ENCODE measurements at regions not wholly inside any gene's neighbourhood (a gene's known extent, or its start where the extent isn't known, plus 50 kb on each side); places are given as distances from the start of the nearest gene placed in this dataset.

DNA sequence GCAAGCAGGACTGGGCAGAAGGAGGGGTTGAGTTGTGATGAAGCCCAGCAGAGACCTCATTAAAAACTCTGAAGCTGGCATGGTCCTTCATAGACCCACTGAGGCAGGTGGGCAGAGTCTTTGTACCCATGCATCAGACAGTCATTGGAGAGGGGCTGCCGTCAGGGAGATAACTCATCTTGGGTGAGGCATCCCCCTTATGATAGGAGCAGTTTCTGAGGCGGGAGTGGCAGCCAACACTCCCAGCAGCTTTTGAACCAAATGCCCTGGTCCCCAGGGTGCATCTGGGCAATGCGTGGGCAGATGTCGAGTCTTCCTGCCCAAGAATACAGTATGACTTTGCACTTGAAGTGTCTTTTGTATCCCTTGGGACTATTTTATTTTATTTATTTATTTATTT is 68.1 kb downstream of the HTR5A start:
- H3K27ac Mint-ChIP-seq = no peak overlapping the region
- ATAC-seq (no peak), DNase-seq (no peak)
- no peaks in the 10 kb centered on the region for H3K4me1 Mint-ChIP-seq
- no peak overlapping the region for H3K4me3 Mint-ChIP-seq
- peaks cover 2% of the 10 kb centered on the region for H3K9me3 ChIP-seq (ENCODE audit: control insufficient read depth, low read length, poor library complexity, severe bottlenecking)
- H3K36me3 Mint-ChIP-seq (ENCODE audit: low read depth) = peaks cover 3% of the 10 kb centered on the region
- peaks cover 41% of the 10 kb centered on the region for H3K27me3 Mint-ChIP-seq

DNA sequence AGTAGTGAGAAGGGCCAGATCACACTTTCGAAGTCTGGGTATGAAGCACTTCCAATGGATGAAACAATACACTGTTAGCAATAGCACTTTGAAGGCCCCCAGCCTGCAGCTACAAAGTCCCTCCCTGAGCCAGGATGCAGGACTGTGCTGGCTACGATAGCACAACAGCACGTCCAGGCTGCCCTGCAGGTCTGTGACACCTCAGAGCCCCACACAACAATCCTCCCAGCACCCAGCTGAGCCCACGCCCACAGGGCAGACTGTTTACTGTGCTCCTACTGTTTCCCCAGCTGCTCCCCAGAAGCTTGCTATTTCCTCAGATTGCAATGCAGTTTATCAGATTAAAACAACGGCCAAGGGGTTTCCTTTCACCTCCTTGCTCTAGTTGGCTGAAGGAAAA is 71.4 kb downstream of the HTR5A start:
- H3K9me3 ChIP-seq (ENCODE audit: control insufficient read depth, low read length, poor library complexity, severe bottlenecking) = peaks cover 2% of the 10 kb centered on the region
- H3K4me1 Mint-ChIP-seq = no peaks in the 10 kb centered on the region
- no peak overlapping the region for H3K4me3 Mint-ChIP-seq
- H3K27ac Mint-ChIP-seq = no peak overlapping the region
- H3K36me3 Mint-ChIP-seq (ENCODE audit: low read depth) = peaks cover 3% of the 10 kb centered on the region
- no peak for ATAC-seq
- peaks cover 52% of the 10 kb centered on the region for H3K27me3 Mint-ChIP-seq
- DNase-seq = no peak

DNA sequence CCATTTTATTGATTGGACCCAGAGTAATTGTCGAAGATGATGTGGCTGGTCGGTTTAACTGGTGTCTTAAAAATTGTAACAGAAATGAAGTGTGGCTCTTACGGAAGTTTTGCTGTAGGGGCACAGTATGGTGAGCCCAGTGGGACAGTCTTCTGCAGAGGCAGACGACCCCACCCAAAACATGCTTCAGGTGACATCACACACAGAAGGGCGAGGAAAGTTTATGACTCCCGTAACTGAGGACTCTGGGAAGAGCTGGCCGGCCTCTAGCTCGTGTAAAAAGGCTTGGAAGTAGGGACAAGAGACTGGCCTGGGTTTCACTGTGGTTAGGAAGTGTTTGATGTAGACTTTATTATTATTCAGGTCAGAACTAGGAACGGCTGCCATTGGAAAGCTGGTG is 73.3 kb downstream of the HTR5A start:
- DNase-seq = no peak
- no peak overlapping the region for H3K27ac Mint-ChIP-seq
- peaks cover 65% of the 10 kb centered on the region for H3K27me3 Mint-ChIP-seq

DNA sequence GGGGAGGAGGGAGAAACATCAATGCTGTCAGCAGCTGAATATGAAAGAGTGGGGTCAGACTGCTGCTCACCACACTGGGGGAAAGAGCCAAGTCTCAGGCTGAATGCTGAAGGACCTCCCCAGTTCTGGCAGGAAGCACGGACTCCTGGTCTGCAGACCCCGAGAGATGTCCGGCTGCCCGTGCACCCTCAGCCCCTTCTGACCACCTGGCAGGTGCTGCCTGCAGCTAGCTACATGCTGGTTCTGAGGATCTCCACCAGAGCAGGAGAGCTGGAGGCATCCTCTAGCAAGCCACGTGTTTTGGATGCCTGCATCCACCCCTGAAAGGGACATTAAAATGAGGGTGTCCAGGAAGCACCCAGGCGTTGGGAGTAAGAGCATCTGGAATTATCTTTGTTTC is 74.2 kb downstream of the HTR5A start:
- no peak overlapping the region for H3K4me3 Mint-ChIP-seq
- DNase-seq (no peak), ATAC-seq (no peak)
- H3K27ac Mint-ChIP-seq = no peak overlapping the region
- H3K27me3 Mint-ChIP-seq = peaks cover 62% of the 10 kb centered on the region
- no peaks in the 10 kb centered on the region for H3K4me1 Mint-ChIP-seq
- H3K9me3 ChIP-seq (ENCODE audit: control insufficient read depth, low read length, poor library complexity, severe bottlenecking) = peaks cover 2% of the 10 kb centered on the region
- H3K36me3 Mint-ChIP-seq (ENCODE audit: low read depth) = peaks cover 3% of the 10 kb centered on the region

More for the DNA sequence above, 73.3 kb downstream of the HTR5A start:
- Mint-ChIP-seq H3K4me1 (no peaks in the 10 kb centered on the region), H3K36me3 (ENCODE audit: low read depth) (peaks cover 3% of the 10 kb centered on the region), H3K4me3 (no peak overlapping the region)
- peaks cover 2% of the 10 kb centered on the region for H3K9me3 ChIP-seq (ENCODE audit: control insufficient read depth, low read length, poor library complexity, severe bottlenecking)
- ATAC-seq = no peak

DNA sequence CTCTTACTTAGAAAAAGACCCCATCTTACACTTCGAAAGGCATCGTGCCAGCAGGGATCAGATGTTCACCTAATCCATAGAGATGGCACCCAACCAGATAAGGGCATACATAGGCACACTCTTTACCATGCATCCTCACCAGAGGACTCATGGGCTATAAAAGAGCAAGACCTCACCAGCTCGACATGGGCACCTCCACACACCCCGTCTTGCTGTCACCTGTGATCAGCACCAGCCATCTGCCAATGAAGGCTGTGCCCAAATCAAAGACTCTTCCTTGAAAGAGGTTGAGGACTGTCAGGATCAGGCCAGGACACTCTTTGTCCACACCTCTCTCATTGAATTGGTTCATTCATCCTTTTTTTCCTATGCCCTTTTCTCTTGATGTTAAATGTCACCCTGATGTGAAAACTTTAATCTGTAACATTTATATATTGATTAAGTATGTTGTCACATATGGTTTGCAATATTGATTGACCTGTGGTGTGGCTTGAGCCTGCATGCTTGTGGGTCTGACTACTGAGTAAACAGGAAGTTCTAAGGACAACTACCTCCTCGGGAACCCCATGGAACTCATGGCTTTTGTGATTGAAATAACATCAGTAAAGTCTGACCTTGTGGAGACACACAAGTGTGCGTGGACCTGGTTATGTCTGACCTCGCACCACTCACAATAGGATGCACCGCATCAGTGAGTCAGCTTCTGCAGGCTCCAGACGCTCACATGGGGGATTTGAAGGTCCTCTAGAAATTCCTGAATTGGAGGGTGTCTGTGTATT is 75.5 kb downstream of the HTR5A start:
- no peak overlapping the region for H3K4me3 Mint-ChIP-seq
- peaks cover 2% of the 10 kb centered on the region for H3K9me3 ChIP-seq (ENCODE audit: control insufficient read depth, low read length, poor library complexity, severe bottlenecking)
- H3K4me1 Mint-ChIP-seq = no peaks in the 10 kb centered on the region
- peaks cover 3% of the 10 kb centered on the region for H3K36me3 Mint-ChIP-seq (ENCODE audit: low read depth)
- no peak overlapping the region for H3K27ac Mint-ChIP-seq
- DNase-seq (no peak), ATAC-seq (no peak)
- H3K27me3 Mint-ChIP-seq = peaks cover 60% of the 10 kb centered on the region

DNA sequence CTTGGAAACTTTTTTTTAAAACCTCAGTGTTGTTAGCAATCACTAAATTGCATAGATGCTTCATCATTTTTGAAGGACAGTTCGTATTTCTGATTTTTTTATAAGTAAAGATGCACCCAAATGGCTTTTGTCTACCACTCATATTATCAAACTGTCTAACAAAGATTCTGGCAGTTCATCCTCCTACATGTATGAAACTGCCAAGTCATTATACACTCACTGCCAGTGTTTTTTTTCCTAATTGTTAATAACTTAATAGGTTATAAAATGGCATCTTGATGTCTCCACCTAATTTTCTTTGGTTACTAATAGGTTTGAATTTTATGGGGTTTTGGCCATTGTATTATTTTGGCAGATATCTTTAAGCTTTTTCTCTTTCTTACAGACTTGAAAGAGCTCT is 77.0 kb downstream of the HTR5A start:
- H3K27me3 Mint-ChIP-seq = peaks cover 45% of the 10 kb centered on the region
- no peak overlapping the region for H3K27ac Mint-ChIP-seq
- H3K36me3 Mint-ChIP-seq (ENCODE audit: low read depth) = no peaks in the 10 kb centered on the region
- ATAC-seq (no peak), DNase-seq (no peak)
- no peaks in the 10 kb centered on the region for H3K4me1 Mint-ChIP-seq
- no peaks in the 10 kb centered on the region for H3K9me3 ChIP-seq (ENCODE audit: control insufficient read depth, low read length, poor library complexity, severe bottlenecking)
- no peak overlapping the region for H3K4me3 Mint-ChIP-seq

DNA sequence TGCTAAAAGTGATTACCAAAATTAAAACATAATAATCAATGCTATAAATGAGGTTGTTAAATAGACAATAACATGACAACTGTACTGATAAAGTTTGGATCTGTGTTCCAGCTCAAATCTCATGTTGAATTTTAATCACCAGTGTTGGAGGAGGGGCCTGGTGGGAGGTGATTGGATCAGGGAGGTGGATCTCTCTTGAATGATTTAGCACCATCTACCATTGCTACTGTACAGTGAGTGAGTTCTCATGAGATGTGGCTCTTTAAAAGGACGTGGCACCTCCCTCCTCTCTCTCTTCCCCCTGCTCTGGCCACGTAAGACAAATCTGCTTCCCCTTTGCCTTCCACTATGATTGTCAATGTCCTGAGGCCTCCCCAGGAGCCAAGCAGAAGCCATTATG is 77.5 kb downstream of the HTR5A start:
- ATAC-seq = no peak
- no peaks in the 10 kb centered on the region for H3K9me3 ChIP-seq (ENCODE audit: control insufficient read depth, low read length, poor library complexity, severe bottlenecking)

DNA sequence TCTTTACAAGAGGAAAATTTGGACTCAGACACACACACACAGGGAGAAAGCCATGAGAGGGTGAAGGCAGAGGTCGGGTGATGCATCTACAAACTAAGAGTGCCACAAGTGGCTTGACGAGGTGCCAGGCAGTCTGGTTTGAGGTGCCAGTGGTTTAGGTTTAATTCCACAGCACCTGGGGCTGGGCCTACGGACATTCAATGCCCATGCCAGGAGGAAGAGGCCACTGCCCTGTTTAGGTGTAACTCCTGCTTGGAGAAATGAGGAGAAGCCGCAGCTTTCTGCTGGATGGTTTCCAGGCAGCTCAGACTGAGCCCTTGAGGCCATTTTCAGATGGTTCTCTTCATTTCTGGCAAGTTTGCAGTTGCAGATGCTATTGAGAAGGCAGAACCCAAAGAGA is 83.6 kb downstream of the HTR5A start:
- H3K27me3 Mint-ChIP-seq = peaks cover 6% of the 10 kb centered on the region
- H3K4me3 Mint-ChIP-seq = no peak overlapping the region
- no peak for ATAC-seq

More for the DNA sequence above, 77.5 kb downstream of the HTR5A start:
- Mint-ChIP-seq H3K27me3 (peaks cover 41% of the 10 kb centered on the region), H3K36me3 (ENCODE audit: low read depth) (no peaks in the 10 kb centered on the region), H3K4me1 (no peaks in the 10 kb centered on the region), H3K4me3 (no peak overlapping the region), H3K27ac (no peak overlapping the region)
- no peak for DNase-seq

DNA sequence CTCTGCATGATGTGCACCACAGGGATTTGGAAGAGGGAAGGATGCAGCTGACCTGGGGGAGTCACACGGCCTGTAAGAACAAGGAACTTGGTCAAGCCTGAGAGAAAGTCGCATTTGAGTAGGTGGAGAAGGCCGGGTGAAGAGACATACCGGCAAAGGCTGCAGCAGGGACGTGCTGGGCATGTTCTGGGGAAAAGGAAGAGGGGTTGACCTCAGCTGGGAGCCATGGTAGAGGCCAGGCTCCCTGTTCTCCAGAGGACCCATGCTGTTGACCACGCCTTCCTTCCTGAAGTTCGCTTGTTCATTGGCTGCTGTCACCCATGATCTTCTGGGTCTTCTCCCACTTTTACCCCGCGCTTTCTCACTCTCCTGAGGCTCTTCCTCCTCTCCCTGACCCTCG is 84.5 kb downstream of the HTR5A start:
- no peak overlapping the region for H3K4me3 Mint-ChIP-seq
- H3K27me3 Mint-ChIP-seq = peaks cover 2% of the 10 kb centered on the region
- H3K36me3 Mint-ChIP-seq (ENCODE audit: low read depth) = peaks cover 2% of the 10 kb centered on the region
- H3K9me3 ChIP-seq (ENCODE audit: control insufficient read depth, low read length, poor library complexity, severe bottlenecking) = no peaks in the 10 kb centered on the region
- no peak overlapping the region for H3K27ac Mint-ChIP-seq
- ATAC-seq (no peak), DNase-seq (no peak)
- no peaks in the 10 kb centered on the region for H3K4me1 Mint-ChIP-seq

More for the DNA sequence above, 83.6 kb downstream of the HTR5A start:
- Mint-ChIP-seq H3K4me1 (no peaks in the 10 kb centered on the region), H3K36me3 (ENCODE audit: low read depth) (peaks cover 2% of the 10 kb centered on the region), H3K27ac (no peak overlapping the region)
- no peak for DNase-seq
- no peaks in the 10 kb centered on the region for H3K9me3 ChIP-seq (ENCODE audit: control insufficient read depth, low read length, poor library complexity, severe bottlenecking)

DNA sequence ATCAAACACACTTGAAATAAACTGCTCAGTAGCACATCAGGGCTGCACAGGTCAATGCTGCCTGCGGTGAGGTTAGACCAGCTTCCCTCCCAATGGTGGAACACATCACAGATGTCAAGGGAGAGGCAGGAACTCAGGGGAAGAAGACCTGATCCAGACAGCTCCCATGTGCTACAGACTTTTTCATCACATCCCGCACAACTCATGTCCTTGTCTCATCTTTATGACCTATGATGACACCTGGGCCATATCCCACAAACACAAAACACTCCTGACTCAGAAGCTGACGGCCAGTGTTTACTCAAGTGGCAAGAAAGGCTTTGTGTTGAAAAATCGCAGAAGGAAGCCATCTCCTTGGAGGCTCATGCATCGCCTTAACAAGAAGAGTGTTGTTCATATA is 91.6 kb downstream of the HTR5A start:
- no peak for ATAC-seq
- no peak overlapping the region for H3K4me3 Mint-ChIP-seq
- H3K4me1 Mint-ChIP-seq = no peaks in the 10 kb centered on the region
- no peaks in the 10 kb centered on the region for H3K36me3 Mint-ChIP-seq (ENCODE audit: low read depth)
- H3K9me3 ChIP-seq (ENCODE audit: control insufficient read depth, low read length, poor library complexity, severe bottlenecking) = no peaks in the 10 kb centered on the region
- DNase-seq = no peak
- no peak overlapping the region for H3K27ac Mint-ChIP-seq
- peaks cover 34% of the 10 kb centered on the region for H3K27me3 Mint-ChIP-seq

DNA sequence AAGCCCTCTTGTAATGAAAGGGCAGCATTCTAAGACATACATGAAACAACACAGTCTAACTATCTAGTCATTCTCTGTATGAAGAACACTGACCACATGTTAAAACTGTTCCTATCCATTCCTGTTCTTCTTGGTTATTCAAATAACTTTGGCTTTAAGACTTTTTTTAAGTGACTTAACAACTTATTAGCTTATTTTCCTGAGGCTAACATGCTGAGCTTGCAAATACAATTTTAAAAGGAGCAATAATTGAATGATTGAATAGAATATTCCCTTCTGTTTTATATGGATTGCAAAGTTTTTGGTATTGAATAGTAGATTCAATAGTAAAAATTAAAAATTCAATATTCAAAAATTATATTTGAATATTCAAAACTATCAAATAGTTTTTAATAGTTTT is 92.3 kb downstream of the HTR5A start:
- no peak overlapping the region for H3K4me3 Mint-ChIP-seq
- no peaks in the 10 kb centered on the region for H3K4me1 Mint-ChIP-seq
- H3K27me3 Mint-ChIP-seq = peaks cover 34% of the 10 kb centered on the region
- no peak for ATAC-seq
- DNase-seq = no peak
- no peak overlapping the region for H3K27ac Mint-ChIP-seq
- no peaks in the 10 kb centered on the region for H3K36me3 Mint-ChIP-seq (ENCODE audit: low read depth)
- H3K9me3 ChIP-seq (ENCODE audit: control insufficient read depth, low read length, poor library complexity, severe bottlenecking) = no peaks in the 10 kb centered on the region

DNA sequence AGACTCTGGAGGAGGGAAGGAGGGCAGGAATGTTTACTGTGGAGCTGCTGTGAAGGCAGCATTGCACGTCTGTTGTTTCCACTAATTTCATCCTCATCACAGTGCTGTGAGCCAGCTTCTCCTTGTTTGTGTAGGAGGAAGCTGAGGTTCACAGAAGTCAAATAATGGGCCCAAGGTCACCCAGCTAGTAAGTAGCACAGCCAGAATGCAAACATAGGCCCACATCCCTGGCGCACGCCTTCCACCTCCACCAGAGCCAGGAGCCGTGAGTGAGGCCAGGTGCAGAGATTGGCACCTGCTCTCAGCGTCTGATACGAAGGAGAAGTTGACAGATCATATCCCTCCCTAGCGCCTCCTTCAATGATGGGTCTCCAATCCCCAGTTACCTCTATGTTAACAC is 93.6 kb downstream of the HTR5A start:
- DNase-seq (no peak), ATAC-seq (no peak)
- H3K4me1 Mint-ChIP-seq = no peaks in the 10 kb centered on the region
- no peaks in the 10 kb centered on the region for H3K9me3 ChIP-seq (ENCODE audit: control insufficient read depth, low read length, poor library complexity, severe bottlenecking)
- no peak overlapping the region for H3K27ac Mint-ChIP-seq
- no peak overlapping the region for H3K4me3 Mint-ChIP-seq
- no peaks in the 10 kb centered on the region for H3K36me3 Mint-ChIP-seq (ENCODE audit: low read depth)
- H3K27me3 Mint-ChIP-seq = peaks cover 47% of the 10 kb centered on the region

DNA sequence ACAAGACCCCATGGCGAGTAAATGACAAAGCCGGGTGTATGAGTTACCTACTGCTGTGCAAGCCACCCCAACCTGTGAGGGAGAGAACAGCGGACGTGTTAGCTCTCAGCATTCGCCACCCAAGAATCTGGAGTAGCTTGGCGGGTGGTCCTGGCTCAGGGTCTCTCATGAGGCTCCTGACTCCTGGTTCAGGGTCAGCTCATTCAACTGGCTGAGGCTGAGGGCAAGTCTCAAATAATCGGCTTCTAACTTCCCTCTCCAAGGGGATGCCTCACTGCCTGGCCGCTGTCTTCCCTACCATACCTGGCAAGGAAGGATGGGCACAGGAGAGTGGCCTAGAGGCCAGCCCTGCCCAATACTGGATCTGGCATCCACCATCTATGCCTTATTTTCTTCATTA is 94.2 kb downstream of the HTR5A start:
- H3K9me3 ChIP-seq (ENCODE audit: control insufficient read depth, low read length, poor library complexity, severe bottlenecking) = no peaks in the 10 kb centered on the region
- no peaks in the 10 kb centered on the region for H3K36me3 Mint-ChIP-seq (ENCODE audit: low read depth)
- no peaks in the 10 kb centered on the region for H3K4me1 Mint-ChIP-seq
- DNase-seq = no peak
- peaks cover 48% of the 10 kb centered on the region for H3K27me3 Mint-ChIP-seq
- ATAC-seq = no peak
- no peak overlapping the region for H3K27ac Mint-ChIP-seq
- H3K4me3 Mint-ChIP-seq = no peak overlapping the region

DNA sequence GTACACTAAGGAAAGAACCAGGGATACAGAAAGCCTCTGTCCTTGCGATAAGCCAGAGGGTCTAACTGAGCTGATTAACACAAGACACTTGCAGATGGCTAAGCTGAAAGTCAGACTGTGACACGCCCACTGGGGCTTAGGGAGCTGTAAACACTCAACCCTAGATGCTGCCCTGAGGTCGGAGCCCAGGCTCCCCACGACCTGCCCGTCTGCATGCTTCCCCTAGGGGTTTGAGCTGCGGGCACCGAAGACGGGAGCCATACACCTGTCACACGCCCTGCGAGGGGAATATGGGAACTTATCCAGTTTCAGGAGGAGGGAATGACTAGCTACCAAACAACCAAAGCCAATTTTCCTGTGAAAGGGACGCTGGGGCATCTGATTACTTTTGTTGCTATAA is 96.0 kb downstream of the HTR5A start:
- no peak for ATAC-seq
- H3K4me1 Mint-ChIP-seq = no peaks in the 10 kb centered on the region
- no peak overlapping the region for H3K27ac Mint-ChIP-seq
- DNase-seq = no peak
- no peaks in the 10 kb centered on the region for H3K9me3 ChIP-seq (ENCODE audit: control insufficient read depth, low read length, poor library complexity, severe bottlenecking)
- H3K36me3 Mint-ChIP-seq (ENCODE audit: low read depth) = no peaks in the 10 kb centered on the region
- H3K4me3 Mint-ChIP-seq = no peak overlapping the region
- peaks cover 54% of the 10 kb centered on the region for H3K27me3 Mint-ChIP-seq
